Adrenal gland (tissue), 5 donors: ENCODE measurements at regions not wholly inside any gene's neighbourhood (a gene's known extent, or its start where the extent isn't known, plus 50 kb on each side); places are given as distances from the start of the nearest gene placed in this dataset.

Experiments used
- CTCF ChIP-seq, 6 experiments: fragments of 450-650 bp in 4 of 6; fragments of 200-600 bp in 2 of 6; sonication (generic) in 1 of 6; IDR thresholded peaks; 1 replicate in 5 of 6; 2 replicates in 1 of 6; pipeline versions ENCODE4 v1.5.1 to v1.8.0; 2016 to 2021; ENCODE audit warnings: antibody characterized with exemption in 6 of 6, mild to moderate bottlenecking in 2 of 6, moderate library complexity in 1 of 6
- POLR2A ChIP-seq, 2 donors: fragments of 450-650 bp; IDR thresholded peaks; one replicate each; pipeline ENCODE4 v1.6.1; 2017; ENCODE audit warnings: antibody characterized with exemption in 2 of 2, mild to moderate bottlenecking in 2 of 2, moderate library complexity in 1 of 2
- donor health status: DM: no; HTN: no; CAD: no.

GRCh38 chr12:47433876-47434275 lies 272.0 kb downstream of the RPAP3 start:
- no peak for TF ChIP-seq CTCF (IDR thresholded peaks at IDR 0.05)
- no peak for TF ChIP-seq POLR2A (IDR thresholded peaks at IDR 0.05)
